22Rv1 (cell line): ENCODE measurements at regions not wholly inside any gene's neighbourhood (a gene's known extent, or its start where the extent isn't known, plus 50 kb on each side); places are given as distances from the start of the nearest gene placed in this dataset.

Experiments used
- H3K27ac ChIP-seq: fragments of 450-650 bp; 2 replicates; pipeline ENCODE4 v1.5.1; 2017
- ZFX ChIP-seq: fragments of 450-650 bp; IDR thresholded peaks from 2 replicates; pipeline ENCODE4 v1.6.1; 2017; ENCODE audit warnings: antibody characterized with exemption, borderline replicate concordance
- TF ChIP-seq, protein P1 (sequence below): fragments of 450-650 bp; IDR thresholded peaks from 2 replicates; pipeline ENCODE4 v1.5.1; 2017; ENCODE audit warnings: mild to moderate bottlenecking

DNA sequence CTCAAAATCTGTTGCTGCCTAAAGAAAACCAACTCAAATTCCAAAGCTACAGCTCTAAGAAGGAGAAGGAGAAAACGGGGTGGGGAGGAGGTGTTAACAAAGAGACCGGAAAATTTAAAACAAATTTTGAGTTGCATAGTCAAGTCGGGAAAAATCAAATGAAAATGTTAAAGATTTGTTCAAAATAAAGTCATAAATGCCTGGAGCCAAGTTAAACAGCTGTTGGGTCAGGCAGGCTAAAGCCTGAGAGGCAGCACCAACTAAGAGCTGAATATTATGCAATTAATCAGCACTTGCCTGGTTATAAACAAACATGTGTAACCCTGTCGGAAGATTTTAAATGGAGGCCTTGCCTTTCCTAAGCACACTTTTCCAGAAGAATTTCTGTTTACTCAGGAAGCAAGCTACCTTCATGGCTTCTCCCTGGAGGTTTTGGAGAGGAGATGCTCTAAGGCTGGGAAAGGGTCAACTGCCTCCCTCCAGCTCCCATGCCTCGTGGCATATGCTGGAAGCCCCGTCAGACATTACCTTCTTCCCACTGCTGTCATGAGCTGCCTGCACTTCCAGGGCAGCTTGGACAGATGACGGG is 270.5 kb downstream of the DMRT2 start:
- H3K27ac ChIP-seq: no peak overlapping the region
- TF ChIP-seq ZFX: no peak
- TF ChIP-seq, protein P1, sequence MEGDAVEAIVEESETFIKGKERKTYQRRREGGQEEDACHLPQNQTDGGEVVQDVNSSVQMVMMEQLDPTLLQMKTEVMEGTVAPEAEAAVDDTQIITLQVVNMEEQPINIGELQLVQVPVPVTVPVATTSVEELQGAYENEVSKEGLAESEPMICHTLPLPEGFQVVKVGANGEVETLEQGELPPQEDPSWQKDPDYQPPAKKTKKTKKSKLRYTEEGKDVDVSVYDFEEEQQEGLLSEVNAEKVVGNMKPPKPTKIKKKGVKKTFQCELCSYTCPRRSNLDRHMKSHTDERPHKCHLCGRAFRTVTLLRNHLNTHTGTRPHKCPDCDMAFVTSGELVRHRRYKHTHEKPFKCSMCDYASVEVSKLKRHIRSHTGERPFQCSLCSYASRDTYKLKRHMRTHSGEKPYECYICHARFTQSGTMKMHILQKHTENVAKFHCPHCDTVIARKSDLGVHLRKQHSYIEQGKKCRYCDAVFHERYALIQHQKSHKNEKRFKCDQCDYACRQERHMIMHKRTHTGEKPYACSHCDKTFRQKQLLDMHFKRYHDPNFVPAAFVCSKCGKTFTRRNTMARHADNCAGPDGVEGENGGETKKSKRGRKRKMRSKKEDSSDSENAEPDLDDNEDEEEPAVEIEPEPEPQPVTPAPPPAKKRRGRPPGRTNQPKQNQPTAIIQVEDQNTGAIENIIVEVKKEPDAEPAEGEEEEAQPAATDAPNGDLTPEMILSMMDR: no peak

GRCh38 chr9:1327467-1327866 is 277.3 kb downstream of the DMRT2 start:
- H3K27ac ChIP-seq: no peak overlapping the region
- no peak for TF ChIP-seq ZFX
- TF ChIP-seq, protein P1: no peak

DNA sequence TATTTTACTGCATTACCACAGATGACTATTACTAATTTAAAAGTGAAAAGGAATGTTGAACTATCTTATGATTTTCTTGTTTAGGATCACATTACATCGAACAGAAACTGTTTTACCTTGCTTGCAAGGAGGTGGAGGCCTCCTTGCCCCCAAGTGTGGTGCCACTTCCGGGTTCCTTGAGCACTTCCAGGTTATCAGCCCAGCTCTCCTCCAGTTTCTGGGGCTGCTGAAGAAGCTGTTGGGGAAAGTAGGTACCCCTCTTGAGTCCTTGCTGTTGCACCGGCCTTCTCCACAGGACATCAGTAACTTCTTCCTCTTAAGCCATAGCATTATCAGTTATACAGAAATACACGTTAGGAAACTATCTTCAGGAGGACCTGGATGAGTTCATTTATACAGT is 278.2 kb downstream of the DMRT2 start:
- TF ChIP-seq, protein P1: no peak
- TF ChIP-seq ZFX: no peak
- H3K27ac ChIP-seq: no peak overlapping the region

DNA sequence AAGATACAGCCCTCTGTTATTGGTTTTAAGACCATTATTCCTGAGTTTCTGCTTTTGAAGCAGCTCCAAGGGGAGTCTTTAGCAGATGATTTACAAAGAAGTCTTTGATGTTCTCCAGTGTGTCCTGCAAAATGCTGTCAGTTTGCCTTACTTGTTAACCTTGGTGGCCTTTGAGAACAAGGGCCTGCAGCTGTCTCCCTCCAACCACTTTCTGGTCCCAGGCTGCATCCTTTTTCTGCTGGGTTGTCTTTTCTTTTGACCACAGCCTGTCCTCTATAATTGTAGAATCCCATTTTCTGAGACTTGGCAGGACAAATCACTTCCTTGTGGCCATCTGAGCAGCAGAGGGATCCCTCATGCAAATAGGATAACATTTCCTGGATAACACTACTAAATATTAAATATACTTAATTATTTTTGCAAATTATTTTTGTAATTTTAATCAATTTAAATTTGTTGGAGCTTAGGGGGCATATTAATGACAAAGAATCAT is 281.4 kb downstream of the DMRT2 start:
- no peak overlapping the region for H3K27ac ChIP-seq
- no peak for TF ChIP-seq ZFX
- TF ChIP-seq, protein P1: no peak

DNA sequence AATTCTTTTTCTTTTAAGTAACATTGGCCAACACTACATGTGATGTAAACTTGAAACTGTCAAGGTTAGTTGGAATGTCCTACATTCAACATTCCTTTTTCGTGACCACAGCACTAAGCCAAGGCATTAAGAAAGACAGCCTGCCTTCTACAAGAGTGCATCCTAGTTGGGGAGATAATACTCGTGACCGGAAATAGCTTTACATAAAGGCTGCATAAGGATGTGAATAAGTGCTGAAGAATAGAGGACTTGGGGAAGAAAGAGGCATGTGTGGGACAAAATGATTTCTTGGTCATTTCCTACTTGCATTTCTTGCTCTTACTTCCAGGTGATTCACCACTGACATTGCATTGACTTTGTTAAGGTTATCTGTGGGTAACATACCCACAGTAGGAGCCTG is 282.0 kb downstream of the DMRT2 start:
- H3K27ac ChIP-seq: no peak overlapping the region
- TF ChIP-seq ZFX: no peak
- TF ChIP-seq, protein P1: no peak

DNA sequence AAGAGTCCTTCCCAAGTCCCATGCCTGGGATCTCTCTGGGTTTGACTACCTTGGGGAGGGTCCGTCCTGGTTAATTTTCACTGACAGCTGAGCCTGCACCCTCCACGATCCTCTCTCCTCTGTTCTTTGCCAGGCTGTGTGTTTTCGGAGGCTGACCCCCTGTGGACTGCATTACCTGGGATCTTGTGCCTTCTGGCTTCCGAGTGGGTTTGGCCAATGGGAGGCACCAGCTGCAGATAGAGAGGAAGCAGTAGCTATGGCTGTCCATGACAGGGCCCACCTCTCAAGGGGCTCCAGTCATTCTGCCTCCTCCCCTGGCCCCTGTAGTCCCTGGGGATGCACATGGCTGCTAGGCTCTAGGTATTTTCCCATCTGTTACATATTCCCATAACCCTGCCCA is 285.0 kb downstream of the DMRT2 start:
- no peak overlapping the region for H3K27ac ChIP-seq
- no peak for TF ChIP-seq ZFX
- TF ChIP-seq, protein P1: no peak

GRCh38 chr9:1337169-1337568 is 287.0 kb downstream of the DMRT2 start:
- no peak overlapping the region for H3K27ac ChIP-seq
- TF ChIP-seq ZFX: no peak
- TF ChIP-seq, protein P1: no peak
